NCI-H2081 (cell line): ENCODE measurements at regions not wholly inside any gene's neighbourhood (a gene's known extent, or its start where the extent isn't known, plus 50 kb on each side); places are given as distances from the start of the nearest gene placed in this dataset.
"Not testable (repeated sequence)": the region's sequence is repeated elsewhere in the genome, so short reads cannot be mapped to it uniquely, and the experiment has no call there.

Source experiments
- DNase-seq, 2 experiments: peaks; one replicate each; lab custom pipeline; 2025; lab: John Stamatoyannopoulos, UW

- DNase-seq: no peak
Observed at GRCh38 chr18:5720132-5720531, 175.2 kb downstream of the TMEM200C start.

GRCh38 chr18:5717256-5717655 lies 173.5 kb upstream of the EPB41L3 start:
- DNase-seq: no peak

- no peak for DNase-seq
Observed at GRCh38 chr18:5710676-5711075, 166.9 kb upstream of the EPB41L3 start.

GRCh38 chr18:5710235-5710634 lies 166.4 kb upstream of the EPB41L3 start:
- no peak for DNase-seq

GRCh38 chr18:5709476-5710095 lies 165.8 kb upstream of the EPB41L3 start:
- DNase-seq: no peak

GRCh38 chr18:5707586-5707985 lies 163.8 kb upstream of the EPB41L3 start:
- DNase-seq: no peak

GRCh38 chr18:5705393-5705792 lies 161.6 kb upstream of the EPB41L3 start:
- DNase-seq: no peak

- no peak for DNase-seq
Observed at GRCh38 chr18:5704847-5705246, 161.1 kb upstream of the EPB41L3 start.

- DNase-seq: not testable (repeated sequence)
Observed at GRCh38 chr18:5702016-5702415, 158.2 kb upstream of the EPB41L3 start.

GRCh38 chr18:5693699-5694294 lies 150.0 kb upstream of the EPB41L3 start:
- no peak for DNase-seq

- no peak for DNase-seq
Observed at GRCh38 chr18:5678779-5679406, 135.1 kb upstream of the EPB41L3 start.

GRCh38 chr18:5678278-5678677 lies 134.5 kb upstream of the EPB41L3 start:
- no peak for DNase-seq

- no peak for DNase-seq
Observed at GRCh38 chr18:5673616-5674015, 129.8 kb upstream of the EPB41L3 start.

GRCh38 chr18:5669585-5669984 lies 125.8 kb upstream of the EPB41L3 start:
- DNase-seq: no peak

GRCh38 chr18:5668087-5668715 lies 124.4 kb upstream of the EPB41L3 start:
- no peak for DNase-seq

GRCh38 chr18:5667356-5667755 lies 123.6 kb upstream of the EPB41L3 start:
- DNase-seq: no peak

GRCh38 chr18:5662586-5663090 lies 118.8 kb upstream of the EPB41L3 start:
- DNase-seq: no peak

- DNase-seq: no peak
Observed at GRCh38 chr18:5661179-5661578, 117.4 kb upstream of the EPB41L3 start.

GRCh38 chr18:5653802-5654201 lies 110.0 kb upstream of the EPB41L3 start:
- DNase-seq: no peak

GRCh38 chr18:5651736-5652135 lies 107.9 kb upstream of the EPB41L3 start:
- no peak for DNase-seq

GRCh38 chr18:5649439-5649838 lies 105.6 kb upstream of the EPB41L3 start:
- no peak for DNase-seq

- no peak for DNase-seq
Observed at GRCh38 chr18:5646739-5647138, 102.9 kb upstream of the EPB41L3 start.

- DNase-seq: no peak
Observed at GRCh38 chr18:5643288-5643687, 99.5 kb upstream of the EPB41L3 start.
